ENCODE measurements at regions not wholly inside any gene's neighbourhood (a gene's known extent, or its start where the extent isn't known, plus 50 kb on each side); places are given as distances from the start of the nearest gene placed in this dataset.
A peak's percentile ranks its signal among the peaks of the same experiment; 100 is the strongest.
"Not testable (repeated sequence)": the region's sequence is repeated elsewhere in the genome, so short reads cannot be mapped to it uniquely, and the experiment has no call there.

- no peak for DNase-seq
Observed at GRCh38 chr6:19979059-19979458, 141.9 kb downstream of the ID4 start.

DNA sequence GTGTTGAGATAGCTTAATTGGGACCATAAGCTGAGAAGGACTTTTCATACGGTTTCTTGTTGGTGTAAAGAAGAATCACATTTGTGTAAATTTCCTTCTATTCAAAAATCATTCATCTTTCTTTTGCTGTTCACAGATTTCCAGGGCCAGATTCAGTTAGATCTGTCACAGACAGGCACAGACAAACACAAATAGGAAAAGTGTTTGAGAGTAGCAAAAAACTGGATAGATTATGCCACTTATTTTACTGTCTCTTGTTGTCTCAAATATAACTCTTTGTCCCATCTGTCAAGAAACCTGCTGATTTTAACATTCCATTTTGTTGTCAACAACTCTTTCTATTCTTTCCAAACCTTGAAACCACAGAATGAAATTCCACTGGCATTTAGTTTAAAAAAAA is 142.8 kb downstream of the ID4 start:
- DNase-seq, result no peak

- no peak for DNase-seq
Observed at GRCh38 chr6:19983374-19983773, 146.2 kb downstream of the ID4 start.

DNA sequence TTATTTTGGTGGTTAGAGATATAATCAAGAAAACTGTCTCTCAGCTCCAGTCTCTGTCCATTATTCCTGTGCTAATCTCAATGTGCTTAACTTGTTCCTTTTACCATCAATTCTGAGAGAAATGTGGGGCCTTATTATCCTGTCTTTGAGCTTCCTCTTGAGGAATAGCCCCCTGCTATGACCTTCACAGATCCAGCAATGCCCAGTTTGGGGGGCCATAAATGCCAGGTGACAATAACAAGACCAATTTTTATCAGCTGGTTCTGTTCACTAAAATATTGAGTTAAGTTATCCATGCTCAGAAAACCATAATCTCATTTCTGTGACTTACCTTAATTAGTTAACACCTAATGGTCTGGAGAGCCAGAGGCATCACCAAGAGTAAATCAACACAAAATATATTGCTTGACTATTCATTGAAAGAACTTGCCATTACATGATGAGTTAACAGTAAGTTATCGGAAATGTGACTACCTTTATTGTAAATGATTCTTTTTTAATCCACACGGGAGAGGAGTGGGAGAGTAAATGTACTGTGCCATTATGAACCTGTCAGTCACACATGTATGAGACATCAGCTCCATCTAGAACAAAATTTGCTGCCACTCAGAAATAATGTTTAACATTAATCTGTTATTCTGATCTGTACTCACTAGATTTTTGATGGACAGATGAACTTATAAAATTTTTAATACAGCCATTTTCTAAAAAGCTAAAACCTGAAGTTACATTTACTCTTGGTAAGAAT is 149.7 kb downstream of the ID4 start:
- DNase-seq, result no peak

- DNase-seq, result no peak
Observed at GRCh38 chr6:19988555-19988954, 151.4 kb downstream of the ID4 start.

GRCh38 chr6:19991176-19991575 is 154.0 kb downstream of the ID4 start:
- no peak for DNase-seq

GRCh38 chr6:19994909-19995308 is 157.7 kb downstream of the ID4 start:
- no peak for DNase-seq

GRCh38 chr6:19995575-19996257 is 158.5 kb downstream of the ID4 start:
- no peak for DNase-seq

DNA sequence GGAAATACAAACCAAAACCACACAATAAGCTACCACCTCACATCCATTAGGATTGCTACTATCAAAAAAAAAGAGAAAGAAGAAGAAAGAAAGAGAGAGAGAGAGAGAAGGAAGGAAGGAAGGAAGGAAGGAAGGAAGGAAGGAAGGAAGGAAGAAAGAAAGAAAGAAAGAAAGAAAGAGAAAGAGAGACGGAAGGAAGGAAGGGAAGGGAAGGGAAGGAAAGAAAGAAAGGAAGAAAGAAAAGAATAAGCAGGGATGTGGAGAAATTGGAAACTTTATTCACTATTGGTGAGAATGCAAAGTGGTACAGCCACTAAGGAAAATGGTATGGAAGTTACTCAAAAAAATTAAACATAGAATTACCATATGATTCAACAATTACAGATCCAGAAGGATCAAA is 159.9 kb downstream of the ID4 start:
- DNase-seq, result no peak

DNA sequence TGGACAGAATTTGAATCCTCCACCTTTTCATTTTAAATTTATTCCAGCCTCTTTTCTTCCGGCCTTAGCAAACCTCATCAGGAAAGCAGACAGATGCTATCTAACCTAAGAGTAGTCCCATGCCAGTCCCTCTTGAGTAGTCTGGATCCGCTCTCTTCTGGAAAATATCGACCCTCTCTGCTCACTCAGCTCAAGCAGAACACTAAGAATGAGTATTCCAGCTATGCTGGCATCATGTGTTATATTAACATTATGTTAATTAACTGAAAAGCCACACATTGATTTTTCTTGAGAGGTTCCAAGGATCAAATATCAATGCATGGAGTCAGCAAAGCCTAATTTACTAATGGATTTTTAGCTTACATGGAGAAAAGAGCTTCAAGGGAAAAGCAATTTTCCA is 161.4 kb downstream of the ID4 start:
- DNase-seq, result no peak

DNA sequence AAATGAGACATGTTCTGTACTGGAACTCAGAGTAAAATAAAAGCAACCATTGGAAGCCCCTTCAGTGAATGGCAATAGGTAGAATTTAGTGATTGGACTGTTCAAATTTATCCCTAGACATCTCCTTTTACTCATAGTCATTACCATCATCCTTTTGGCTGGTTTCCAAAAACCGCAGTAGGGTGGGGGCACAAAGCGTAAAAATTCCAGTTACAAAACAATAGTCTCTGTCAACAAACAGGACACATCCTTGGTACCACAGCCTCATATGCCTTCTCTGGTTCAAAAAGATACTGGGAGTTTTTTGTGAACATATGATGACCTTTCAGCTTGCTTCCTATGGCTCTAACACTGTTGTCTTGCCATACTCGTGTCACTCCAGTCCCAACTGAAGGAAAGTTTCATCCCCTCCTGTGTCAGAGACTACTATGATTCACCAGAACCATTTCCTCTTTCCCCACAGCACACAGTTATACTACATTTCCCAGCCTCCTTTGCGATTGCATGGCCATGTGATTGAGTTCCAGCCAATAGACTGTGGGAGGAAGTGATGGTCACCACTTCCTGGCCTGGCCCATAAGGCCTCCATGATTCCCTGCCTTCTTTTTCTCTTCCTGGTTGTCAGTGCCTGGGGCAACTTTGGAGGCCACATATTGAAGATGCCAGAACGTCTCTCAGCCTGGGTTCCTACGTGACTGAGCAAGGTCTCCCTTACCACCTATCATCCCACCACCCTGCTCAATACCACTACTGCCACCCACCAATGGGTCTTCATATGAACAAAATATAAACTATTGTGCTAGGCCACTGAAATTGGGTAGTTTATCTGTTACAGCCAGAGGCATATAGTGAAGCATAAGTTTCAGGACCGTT is 162.4 kb downstream of the ID4 start:
- DNase-seq, result peak; percentile 9

DNA sequence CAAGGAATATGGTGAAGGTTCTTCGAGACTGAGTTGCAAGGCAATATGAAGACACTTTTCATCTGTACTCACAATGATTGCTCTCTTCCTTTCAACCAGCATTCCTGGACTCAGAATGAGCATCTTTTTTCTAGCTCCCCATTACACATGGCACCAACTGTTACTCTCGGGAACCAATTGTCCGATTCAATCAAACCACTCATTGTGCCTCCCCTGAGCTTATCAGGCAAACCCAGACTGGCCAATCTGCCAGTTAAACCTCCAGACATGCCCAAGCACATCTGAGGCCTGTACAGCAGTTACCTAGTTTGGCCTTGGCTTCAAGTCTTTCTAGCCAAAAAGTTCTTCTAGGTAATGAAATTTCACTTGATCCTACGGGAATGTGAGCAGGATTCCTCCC is 164.1 kb downstream of the ID4 start:
- DNase-seq, result peak; percentile 47

- DNase-seq, result no peak
Observed at GRCh38 chr6:20006037-20006436, 168.9 kb downstream of the ID4 start.

DNA sequence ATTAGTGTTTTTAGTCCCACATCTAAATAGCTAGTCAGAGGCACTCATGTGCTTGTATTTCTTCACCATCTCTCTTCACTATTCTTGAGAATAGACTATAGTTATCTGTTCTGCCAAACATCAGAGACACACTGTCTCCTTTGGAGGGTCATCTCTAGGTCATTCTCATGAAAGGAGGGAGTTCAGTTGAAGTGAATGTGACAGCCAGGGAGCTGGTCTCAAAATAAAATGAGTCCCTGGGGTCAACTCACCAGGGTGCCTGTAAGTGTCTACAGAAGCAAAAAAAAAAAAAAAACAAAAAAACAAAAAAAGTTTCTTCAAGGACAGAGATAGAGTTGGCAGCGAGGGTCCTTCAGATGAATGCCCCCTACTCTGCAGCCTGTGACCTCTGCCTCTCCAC is 171.0 kb downstream of the ID4 start:
- no peak for DNase-seq

GRCh38 chr6:20013066-20013861 is 176.1 kb downstream of the ID4 start:
- DNase-seq, result no peak

DNA sequence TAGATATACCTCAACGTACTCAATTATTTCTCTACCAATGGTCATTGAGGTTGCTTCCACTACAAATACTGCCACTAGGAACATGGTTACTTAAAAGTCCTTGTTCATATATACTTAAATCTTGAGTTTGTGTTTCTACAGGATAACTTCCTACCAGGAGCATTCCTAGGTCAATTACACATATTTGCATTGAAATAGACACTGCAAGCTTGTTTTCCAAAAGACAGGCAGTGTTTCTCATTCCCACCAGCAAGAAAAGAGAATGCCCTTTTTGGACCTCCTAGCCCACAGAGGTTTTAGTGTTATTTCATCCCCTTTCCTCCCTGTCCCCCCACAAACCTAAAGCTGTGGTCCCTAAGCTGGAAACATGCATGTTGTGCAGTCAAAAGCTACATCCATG is 177.3 kb downstream of the ID4 start:
- no peak for DNase-seq

- DNase-seq, result no peak
Observed at GRCh38 chr6:20020526-20020925, 183.4 kb downstream of the ID4 start.

DNA sequence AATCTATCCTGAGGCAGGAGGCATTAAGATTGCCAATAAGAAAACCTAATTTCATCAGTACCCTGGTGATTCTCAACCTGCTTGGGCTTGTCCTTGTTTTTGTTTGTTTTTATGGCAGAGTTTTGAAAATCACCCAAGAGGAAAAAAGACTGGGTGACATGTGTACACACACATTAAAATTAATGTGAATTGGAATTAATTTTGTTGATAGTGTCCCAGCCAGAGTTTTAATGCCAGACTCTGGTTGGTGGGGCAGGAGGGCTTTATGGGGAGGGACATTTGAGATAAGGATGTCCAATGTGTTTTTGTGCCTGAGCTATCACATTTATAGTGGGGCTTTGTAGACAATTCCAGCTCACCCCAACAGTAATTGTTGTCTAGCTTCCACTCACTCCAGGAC is 184.6 kb downstream of the ID4 start:
- DNase-seq, result no peak

DNA sequence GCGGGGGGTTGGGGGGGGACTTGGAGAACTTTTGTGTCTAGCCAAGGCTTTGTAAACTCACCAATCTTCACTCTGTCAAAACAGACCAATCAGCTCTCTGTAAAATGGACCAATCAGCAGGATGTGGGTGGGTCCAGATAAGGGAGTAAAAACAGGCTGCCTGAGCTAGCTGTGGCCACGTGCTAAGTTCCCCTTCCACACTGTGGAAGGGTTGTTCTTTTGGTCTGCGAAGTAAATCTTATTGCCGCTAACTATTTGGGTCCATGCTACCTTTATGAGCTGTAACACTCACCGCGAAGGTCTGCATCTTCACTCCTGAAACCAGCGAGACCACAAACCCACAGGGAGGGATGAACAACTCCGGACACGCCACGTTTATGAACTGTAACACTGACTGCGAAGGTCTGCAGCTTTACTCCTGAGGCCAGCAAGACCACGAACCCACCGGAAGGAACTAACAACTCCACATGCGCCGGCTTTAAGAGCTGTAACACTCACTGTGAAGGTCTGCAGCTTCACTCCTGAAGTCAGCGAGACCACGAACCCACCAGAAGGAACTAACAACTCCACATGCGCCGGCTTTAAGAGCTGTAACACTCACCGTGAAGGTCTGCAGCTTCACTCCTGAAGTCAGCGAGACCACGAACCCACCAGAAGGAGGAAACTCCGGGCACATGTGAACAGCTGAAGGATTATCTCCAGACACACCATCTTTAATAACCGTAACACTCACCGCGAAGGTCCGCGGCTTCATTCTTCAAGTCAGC is 186.6 kb downstream of the ID4 start:
- DNase-seq, result not testable (repeated sequence)

GRCh38 chr6:20024316-20024673 is 187.1 kb downstream of the ID4 start:
- no peak for DNase-seq

DNA sequence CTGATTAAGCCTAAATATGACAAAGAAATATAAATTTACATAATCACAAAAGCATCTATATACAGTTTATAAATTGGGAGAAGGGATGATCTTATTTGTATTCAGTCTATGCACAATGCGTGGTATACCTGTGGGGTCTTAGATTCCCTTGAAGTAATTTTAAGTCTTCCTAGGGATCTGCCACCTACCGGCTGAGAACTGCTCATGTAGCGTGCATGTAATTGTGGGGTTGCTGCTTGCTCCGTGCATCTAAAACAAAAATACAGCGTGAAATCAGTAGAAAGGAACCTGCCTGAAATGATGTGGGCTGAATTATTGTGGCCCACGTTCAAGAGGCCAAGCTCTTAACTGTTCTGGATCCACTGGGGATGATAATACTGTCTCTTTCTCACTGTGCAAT is 187.3 kb downstream of the MBOAT1 start:
- DNase-seq, result no peak

DNA sequence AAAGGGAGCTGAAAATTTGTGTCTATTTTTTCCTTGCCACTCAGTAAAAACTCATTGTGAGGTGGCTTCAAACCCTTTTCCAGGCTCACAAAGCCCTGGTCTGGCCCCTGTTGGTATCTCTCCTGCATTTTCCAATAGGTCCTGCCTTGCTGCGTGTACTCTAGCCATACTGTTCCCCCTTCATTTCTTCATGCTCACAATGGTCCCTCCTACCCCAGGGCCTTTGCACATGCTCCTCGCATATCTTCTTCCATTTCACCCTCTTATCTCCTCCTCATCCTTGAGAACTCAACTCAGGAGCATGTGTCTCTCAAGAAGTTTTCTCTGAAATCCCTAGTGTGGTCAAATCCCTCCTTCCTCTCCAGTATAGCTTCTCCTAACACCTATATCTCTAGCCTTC is 186.6 kb downstream of the MBOAT1 start:
- DNase-seq, result no peak

Measured in DMS 273 treated with DMSO at 0.1 percent for 48 hours (cell line).